H1 (cell line): ENCODE measurements at regions not wholly inside any gene's neighbourhood (a gene's known extent, or its start where the extent isn't known, plus 50 kb on each side); places are given as distances from the start of the nearest gene placed in this dataset.

Source experiments
- CTCF ChIA-PET: fragments of 300-600 bp; sonication (Branson Sonifier 250); formaldehyde crosslinking; loops from one replicate; lab custom pipeline; 2021; ENCODE audit not compliant: partially characterized antibody; lab: Charles Lee
- POLR2A ChIA-PET: fragments of 300-600 bp; sonication (Branson Sonifier 250); formaldehyde crosslinking; loops from one replicate; lab custom pipeline; 2021; ENCODE audit warnings: inconsistent platforms; ENCODE audit not compliant: partially characterized antibody; lab: Charles Lee
- DNase-seq, 2 experiments: peaks; one replicate each; pipeline versions ENCODE4 v3.0.0 to v3.0.0-alpha.2; 2010 to 2022; ENCODE audit warnings: low spot score in 2 of 2, low read depth in 1 of 2, mixed read lengths in 1 of 2
- FAIRE-seq: peaks from 2 replicates; lab custom pipeline; 2011; peaks lifted over from hg19 to GRCh38; lab: Jason Lieb, UNC
- H2AFZ ChIP-seq: 2 replicates; pipeline ENCODE4 v1.8.1; 2012; ENCODE audit warnings: low read length, inconsistent platforms
- H2AK5ac ChIP-seq: 2 replicates; pipeline ENCODE4 v1.6.1; 2013; ENCODE audit warnings: low read depth, low read length
- H2BK120ac ChIP-seq: replicated peaks from 2 replicates; pipeline ENCODE3; 2013; ENCODE audit warnings: low read depth, low read length, inconsistent platforms
- H2BK12ac ChIP-seq: 2 replicates; pipeline ENCODE4 v1.6.1; 2013; ENCODE audit warnings: low read depth, low read length
- H2BK15ac ChIP-seq: 2 replicates; pipeline ENCODE4 v1.6.1; 2013; ENCODE audit warnings: low read length
- H2BK20ac ChIP-seq: 2 replicates; pipeline ENCODE4 v1.6.1; 2013; ENCODE audit warnings: low read length
- H2BK5ac ChIP-seq: 2 replicates; pipeline ENCODE4 v1.6.1; 2013; ENCODE audit warnings: low read depth, low read length
- H3K14ac ChIP-seq: 2 replicates; pipeline ENCODE4 v1.6.1; 2013; ENCODE audit warnings: inconsistent platforms; ENCODE audit not compliant: insufficient read length
- H3K18ac ChIP-seq: 2 replicates; pipeline ENCODE4 v1.6.1; 2013; ENCODE audit warnings: low read length; ENCODE audit errors: extremely low read depth
- H3K23ac ChIP-seq: 2 replicates; pipeline ENCODE4 v1.6.1; 2013; ENCODE audit warnings: inconsistent platforms; ENCODE audit not compliant: insufficient read length
- H3K23me2 ChIP-seq: 2 replicates; pipeline ENCODE4 v1.6.1; 2013; ENCODE audit warnings: low read depth, low read length
- H3K27ac ChIP-seq: 2 replicates; pipeline ENCODE4 v1.6.1; 2011; ENCODE audit warnings: low read depth, low read length, inconsistent platforms
- H3K27me3 ChIP-seq, 4 experiments: replicated peaks in 1 of 4; 1 replicate in 1 of 4; 2 replicates in 3 of 4; pipeline versions ENCODE4 v1.6.1 to v1.8.1; 2011 to 2013; ENCODE audit warnings: low read length in 3 of 4, mild to moderate bottlenecking in 3 of 4, inconsistent platforms in 2 of 4, mixed read lengths in 2 of 4, moderate library complexity in 1 of 4; ENCODE audit not compliant: control insufficient read depth in 3 of 4, insufficient read depth in 3 of 4; ENCODE audit errors: extremely low read depth in 1 of 4
- H3K36me3 ChIP-seq, 4 experiments: 2 replicates each; pipeline versions ENCODE4 v1.6.1 to v1.8.1; 2011 to 2013; ENCODE audit warnings: mild to moderate bottlenecking in 4 of 4, low read length in 3 of 4, moderate library complexity in 2 of 4, control low read depth in 1 of 4, inconsistent platforms in 1 of 4; ENCODE audit not compliant: insufficient read depth in 4 of 4, control insufficient read depth in 2 of 4
- H3K4ac ChIP-seq: replicated peaks from 2 replicates; pipeline ENCODE3; 2013; ENCODE audit warnings: low read length, low read depth, mixed read lengths, inconsistent platforms; ENCODE audit not compliant: insufficient read length
- H3K4me1 ChIP-seq, 4 experiments: replicated peaks in 1 of 4; 1 replicate in 1 of 4; 2 replicates in 3 of 4; pipeline versions ENCODE4 v1.6.1 to v1.8.1; 2011 to 2013; ENCODE audit warnings: low read length in 3 of 4, inconsistent platforms in 2 of 4, mixed read lengths in 1 of 4; ENCODE audit not compliant: insufficient read depth in 4 of 4, control insufficient read depth in 3 of 4
- H3K4me2 ChIP-seq, 2 experiments: 2 replicates each; pipeline versions ENCODE4 v1.6.1 to v1.8.1; 2011 to 2013; ENCODE audit warnings: low read depth in 2 of 2, low read length in 2 of 2, control low read depth in 1 of 2, inconsistent platforms in 1 of 2, mild to moderate bottlenecking in 1 of 2; ENCODE audit not compliant: insufficient read depth in 1 of 2
- H3K4me3 ChIP-seq, 4 experiments: fragments of 200-600, 300-600 bp in 1 of 4; sonication (generic), shearing (Covaris generic), sonication (Bioruptor Twin) in 1 of 4; 2 replicates each; pipeline versions ENCODE4 v1.5.1 to v1.8.1; 2011 to 2016; ENCODE audit warnings: low read length in 4 of 4, low read depth in 3 of 4, control low read depth in 2 of 4, inconsistent platforms in 2 of 4, mild to moderate bottlenecking in 2 of 4, mixed read lengths in 1 of 4, moderate library complexity in 1 of 4; ENCODE audit not compliant: insufficient read depth in 2 of 4; ENCODE audit errors: extremely low read depth in 1 of 4
- H3K56ac ChIP-seq: replicated peaks from 2 replicates; pipeline ENCODE3; 2013; ENCODE audit warnings: low read depth, mild to moderate bottlenecking, mixed read lengths, low read length, inconsistent platforms; ENCODE audit not compliant: insufficient read length
- H3K79me1 ChIP-seq: 2 replicates; pipeline ENCODE4 v1.6.1; 2013; ENCODE audit warnings: low read depth, low read length, control low read depth
- H3K79me2 ChIP-seq, 2 experiments: 2 replicates each; pipeline versions ENCODE4 v1.6.1 to v1.8.1; 2012 to 2013; ENCODE audit warnings: low read length in 2 of 2, mild to moderate bottlenecking in 2 of 2, inconsistent platforms in 1 of 2; ENCODE audit not compliant: insufficient read depth in 2 of 2, control insufficient read depth in 1 of 2
- H3K9ac ChIP-seq, 4 experiments: replicated peaks in 1 of 4; 1 replicate in 1 of 4; 2 replicates in 3 of 4; pipeline versions ENCODE4 v1.6.1 to v1.8.1; 2011 to 2013; ENCODE audit warnings: low read depth in 3 of 4, low read length in 3 of 4, control low read depth in 2 of 4, mild to moderate bottlenecking in 2 of 4, moderate library complexity in 2 of 4, inconsistent platforms in 1 of 4; ENCODE audit errors: extremely low read depth in 1 of 4
- H3K9me3 ChIP-seq, 2 experiments: 2 replicates each; pipeline versions ENCODE4 v1.6.1 to v1.8.1; 2012 to 2013; ENCODE audit warnings: mild to moderate bottlenecking in 2 of 2, moderate library complexity in 2 of 2, control low read depth in 1 of 2, inconsistent platforms in 1 of 2, low read depth in 1 of 2, low read length in 1 of 2, mixed read lengths in 1 of 2; ENCODE audit not compliant: insufficient read depth in 2 of 2
- H4K20me1 ChIP-seq, 2 experiments: replicated peaks in 1 of 2; 2 replicates each; pipeline versions ENCODE3 to v1.8.1; 2011 to 2013; ENCODE audit warnings: inconsistent platforms in 2 of 2, low read length in 2 of 2, mild to moderate bottlenecking in 1 of 2; ENCODE audit not compliant: insufficient read depth in 2 of 2, control insufficient read depth in 1 of 2
- H4K5ac ChIP-seq: 2 replicates; pipeline ENCODE4 v1.6.1; 2013; ENCODE audit warnings: low read length, low read depth, mixed read lengths, inconsistent platforms; ENCODE audit not compliant: insufficient read length
- H4K8ac ChIP-seq: 2 replicates; pipeline ENCODE4 v1.8.0; 2013; ENCODE audit warnings: mild to moderate bottlenecking, moderate library complexity, low read length, inconsistent platforms; ENCODE audit not compliant: insufficient read depth; ENCODE audit errors: extremely low read depth
- H4K91ac ChIP-seq: replicated peaks from 2 replicates; pipeline ENCODE3; 2013; ENCODE audit warnings: low read length, mixed read lengths, inconsistent platforms; ENCODE audit not compliant: insufficient read length
- JUN ChIP-seq: IDR thresholded peaks from 2 replicates; pipeline ENCODE4 v1.6.1; 2011; ENCODE audit warnings: low read depth, mild to moderate bottlenecking, improper control_type of control experiment, low read length
- KDM4A ChIP-seq: IDR thresholded peaks from one replicate; pipeline ENCODE4 v1.7.1; 2012; ENCODE audit warnings: low read depth, mild to moderate bottlenecking, moderate library complexity, low read length, inconsistent platforms; ENCODE audit not compliant: severe bottlenecking
- TAF1 ChIP-seq: IDR thresholded peaks from 2 replicates; pipeline ENCODE4 v1.6.1; 2011; ENCODE audit warnings: mild to moderate bottlenecking, low read depth, low read length
- TBP ChIP-seq: IDR thresholded peaks from 2 replicates; pipeline ENCODE4 v1.6.1; 2011; ENCODE audit warnings: low read depth, low read length, improper control_type of control experiment
- WGBS, 2 experiments: shearing (Covaris generic) in 1 of 2; methylation state at CpG; one replicate each; pipeline versions ENCODE4 v1.1.6 to v1.1.7; 2013 to 2015; ENCODE audit warnings: low lambda C conversion rate in 2 of 2, mixed read lengths in 2 of 2, inconsistent platforms in 1 of 2, low coverage in 1 of 2, missing lambda C conversion rate in 1 of 2; ENCODE audit not compliant: insufficient replicate concordance in 2 of 2, insufficient coverage in 1 of 2, insufficient read length in 1 of 2; ENCODE audit errors: extremely low coverage in 1 of 2, missing lambda C conversion rate in 1 of 2; 5-methylcytosine and 5-hydroxymethylcytosine counted together
- TF ChIP-seq, protein P1 (sequence below): IDR thresholded peaks from 2 replicates; pipeline ENCODE4 v1.6.1; 2012; ENCODE audit warnings: inconsistent platforms

GRCh38 chr18:22280453-22280750 lies 111.0 kb downstream of the GATA6 start:
- Histone ChIP-seq H4K91ac (no peak overlapping the region), H3K4ac (no peak overlapping the region), H2BK15ac (no peak overlapping the region), H3K27ac (no peak overlapping the region), H3K9me3 (no peaks in the 10 kb centered on the region), H2BK5ac (no peak overlapping the region), H2AK5ac (no peak overlapping the region), H4K8ac (no peak overlapping the region), H3K36me3 (no peaks in the 10 kb centered on the region), H3K14ac (no peak overlapping the region), H3K4me2 (no peak overlapping the region), H3K4me3 (no peak overlapping the region), H3K4me1 (no peaks in the 10 kb centered on the region), H2BK12ac (no peak overlapping the region), H3K56ac (no peak overlapping the region), H3K27me3 (no peaks in the 10 kb centered on the region), H2BK120ac (no peak overlapping the region), H3K23ac (no peak overlapping the region), H2AFZ (no peak overlapping the region), H3K9ac (no peak overlapping the region), H4K20me1 (no peaks in the 10 kb centered on the region), H3K79me2 (no peaks in the 10 kb centered on the region), H3K23me2 (no peaks in the 10 kb centered on the region), H3K18ac (no peak overlapping the region), H2BK20ac (no peak overlapping the region), H4K5ac (no peak overlapping the region), H3K79me1 (no peaks in the 10 kb centered on the region)
- FAIRE-seq (no peak), DNase-seq (no peak)
- ChIA-PET POLR2A (no interaction called here), CTCF (interaction anchor here (0.8 to 1.2 kb wide), 2 partner anchors 19 to 145 kb away, joined by 3 read pairs; no protein-coding TSS in a partner anchor)
- WGBS, 2 experiments = 100% methylated on average over 1 of the region's 1 CpG; no CpG with 5 or more reads in 1 of the 2 experiments
- TF ChIP-seq TBP (no peak), JUN (no peak), KDM4A (no peak), TAF1 (no peak)
- TF ChIP-seq, protein P1, sequence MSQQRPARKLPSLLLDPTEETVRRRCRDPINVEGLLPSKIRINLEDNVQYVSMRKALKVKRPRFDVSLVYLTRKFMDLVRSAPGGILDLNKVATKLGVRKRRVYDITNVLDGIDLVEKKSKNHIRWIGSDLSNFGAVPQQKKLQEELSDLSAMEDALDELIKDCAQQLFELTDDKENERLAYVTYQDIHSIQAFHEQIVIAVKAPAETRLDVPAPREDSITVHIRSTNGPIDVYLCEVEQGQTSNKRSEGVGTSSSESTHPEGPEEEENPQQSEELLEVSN = no peak
